Cardiac septum (tissue), 1 donor: ENCODE measurements at regions not wholly inside any gene's neighbourhood (a gene's known extent, or its start where the extent isn't known, plus 50 kb on each side); places are given as distances from the start of the nearest gene placed in this dataset.

ENCODE experiments used
- DNase-seq: peaks from one replicate; pipeline ENCODE4 v3.0.0-alpha.2; 2020; ENCODE audit warnings: low spot score
- intact Hi-C: fragments of 100-400 bp; cut with DNase I; formaldehyde crosslinking; loops from one replicate; pipeline ENCODE4 v1.14.0; 2022
- donor health status: DM: no; HTN: no; CAD: no.

- DNase-seq = no peak
- intact Hi-C loops = no loop called here
These were observed 246.2 kb downstream of the CYP26B1 start for GRCh38 chr2:71901466-71901865.

GRCh38 chr2:71898851-71899681 is 248.6 kb downstream of the CYP26B1 start:
- intact Hi-C loops = no loop called here
- no peak for DNase-seq

DNA sequence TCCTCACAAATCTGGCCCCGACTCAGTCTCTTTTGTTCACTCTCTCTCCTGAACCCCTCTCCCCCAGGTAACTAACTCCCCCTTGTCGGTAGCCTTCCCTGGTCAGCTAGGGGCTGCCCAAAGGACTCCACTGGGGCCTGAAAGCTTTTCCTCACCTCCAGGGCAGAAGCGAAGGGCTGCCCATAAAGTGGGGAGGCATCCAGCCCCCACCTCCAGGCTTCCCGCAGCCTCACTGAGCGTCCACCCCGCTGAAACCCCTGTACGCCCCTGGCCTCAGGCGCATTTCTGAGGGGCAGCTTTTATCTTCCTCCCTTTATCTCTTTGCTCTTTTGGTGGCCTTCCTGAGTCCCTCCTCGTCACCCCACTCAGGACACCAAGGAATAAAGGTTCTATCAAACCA is 249.3 kb downstream of the CYP26B1 start:
- intact Hi-C loops = no loop called here
- no peak for DNase-seq

GRCh38 chr2:71897836-71898235 is 249.8 kb downstream of the CYP26B1 start:
- no peak for DNase-seq
- intact Hi-C loops = no loop called here

- intact Hi-C loops = no loop called here
- DNase-seq = peak; percentile 87
These were observed 250.6 kb downstream of the CYP26B1 start for GRCh38 chr2:71897137-71897480.

DNA sequence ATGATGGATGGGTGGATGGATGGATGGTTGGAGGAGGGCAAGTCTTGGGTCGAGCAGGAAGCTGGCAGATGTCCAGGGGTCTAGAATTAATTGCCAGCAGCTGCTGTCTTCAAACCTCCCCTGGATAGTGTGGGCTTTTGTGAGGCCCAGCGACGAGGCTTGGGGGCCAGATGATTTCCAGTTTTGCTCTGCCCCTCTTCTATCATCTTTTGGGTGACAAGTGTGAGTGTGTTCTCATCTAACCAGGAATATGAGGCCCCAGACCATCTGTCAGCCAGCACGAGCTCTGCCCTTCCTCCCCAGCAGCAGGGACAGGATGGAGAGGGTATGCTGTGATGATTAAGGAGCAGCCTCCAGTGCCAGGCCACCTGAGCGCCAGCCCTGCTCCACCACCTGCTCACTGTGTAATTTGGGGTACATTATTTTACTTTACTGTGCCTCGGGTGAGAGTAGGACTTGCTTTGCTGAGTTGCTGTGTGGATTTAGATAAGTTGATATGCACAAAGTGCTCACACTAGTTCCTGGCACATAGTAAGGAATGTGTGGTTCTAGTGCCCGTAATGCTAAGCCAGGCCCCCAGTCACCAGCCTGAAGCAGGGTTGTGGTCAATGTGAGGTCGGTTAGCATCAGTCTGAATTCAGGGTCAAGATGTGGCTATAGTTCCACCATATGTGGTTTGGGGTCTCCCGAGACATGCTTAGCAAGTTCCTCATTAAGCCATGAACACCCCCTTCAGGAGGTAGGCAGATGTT is 251.1 kb downstream of the CYP26B1 start:
- intact Hi-C loops = no loop called here
- no peak for DNase-seq

GRCh38 chr2:71895320-71896161 is 252.1 kb downstream of the CYP26B1 start:
- intact Hi-C loops = no loop called here
- no peak for DNase-seq

- intact Hi-C loops = no loop called here
- DNase-seq = peak; percentile 60
These were observed 253.4 kb downstream of the CYP26B1 start for GRCh38 chr2:71894261-71894660.

- no peak for DNase-seq
- intact Hi-C loops = no loop called here
These were observed 254.0 kb downstream of the CYP26B1 start for GRCh38 chr2:71893646-71894045.

DNA sequence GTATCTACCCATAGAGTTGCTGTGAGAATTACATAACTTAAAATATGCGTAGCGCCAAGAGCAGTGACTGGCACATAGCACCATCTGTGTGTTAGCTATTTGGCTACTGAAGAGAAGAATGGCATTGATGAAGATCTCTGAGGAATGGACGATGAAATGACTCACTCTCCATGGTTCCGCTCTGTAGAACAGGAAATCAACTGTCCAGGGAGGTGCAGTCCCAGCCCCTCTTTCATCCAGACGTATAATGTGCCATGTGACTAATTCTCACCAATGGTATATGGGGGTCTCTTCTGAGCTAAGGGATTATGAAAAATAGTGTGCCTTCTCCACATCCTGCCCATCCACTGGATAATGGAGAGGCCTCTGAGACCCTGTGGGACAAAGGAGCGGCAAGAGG is 254.8 kb downstream of the CYP26B1 start:
- peak; percentile 54 for DNase-seq
- intact Hi-C loops = no loop called here

GRCh38 chr2:71892423-71892730 is 255.3 kb downstream of the CYP26B1 start:
- intact Hi-C loops = no loop called here
- peak; percentile 29 for DNase-seq

- intact Hi-C loops = no loop called here
- no peak for DNase-seq
These were observed 255.8 kb downstream of the CYP26B1 start for GRCh38 chr2:71891719-71892422.

DNA sequence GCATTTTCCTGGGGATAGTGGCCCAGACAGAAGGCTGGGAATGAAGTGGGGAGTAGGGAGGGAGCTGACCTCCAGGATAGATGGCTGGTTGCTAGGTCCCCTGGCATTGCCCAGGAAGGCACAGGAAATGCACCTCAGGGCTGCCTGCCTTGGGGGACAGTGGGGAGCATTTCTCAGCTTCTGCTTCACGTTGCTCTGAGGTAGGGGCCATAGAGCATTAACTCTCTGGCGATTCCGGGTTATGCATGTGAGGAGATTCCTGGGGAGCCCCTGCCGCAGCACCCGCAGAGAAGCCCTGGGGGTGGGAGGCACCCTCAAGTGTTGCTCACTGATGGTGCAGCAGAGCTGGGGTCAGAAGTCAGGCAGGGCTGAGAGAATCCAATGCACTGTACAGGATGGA is 256.5 kb downstream of the CYP26B1 start:
- intact Hi-C loops = no loop called here

GRCh38 chr2:71889759-71890684 is 257.6 kb downstream of the CYP26B1 start:
- intact Hi-C loops = no loop called here
- DNase-seq = peak; percentile 36

More for the DNA sequence above, 256.5 kb downstream of the CYP26B1 start:
- peak; percentile 65 for DNase-seq

DNA sequence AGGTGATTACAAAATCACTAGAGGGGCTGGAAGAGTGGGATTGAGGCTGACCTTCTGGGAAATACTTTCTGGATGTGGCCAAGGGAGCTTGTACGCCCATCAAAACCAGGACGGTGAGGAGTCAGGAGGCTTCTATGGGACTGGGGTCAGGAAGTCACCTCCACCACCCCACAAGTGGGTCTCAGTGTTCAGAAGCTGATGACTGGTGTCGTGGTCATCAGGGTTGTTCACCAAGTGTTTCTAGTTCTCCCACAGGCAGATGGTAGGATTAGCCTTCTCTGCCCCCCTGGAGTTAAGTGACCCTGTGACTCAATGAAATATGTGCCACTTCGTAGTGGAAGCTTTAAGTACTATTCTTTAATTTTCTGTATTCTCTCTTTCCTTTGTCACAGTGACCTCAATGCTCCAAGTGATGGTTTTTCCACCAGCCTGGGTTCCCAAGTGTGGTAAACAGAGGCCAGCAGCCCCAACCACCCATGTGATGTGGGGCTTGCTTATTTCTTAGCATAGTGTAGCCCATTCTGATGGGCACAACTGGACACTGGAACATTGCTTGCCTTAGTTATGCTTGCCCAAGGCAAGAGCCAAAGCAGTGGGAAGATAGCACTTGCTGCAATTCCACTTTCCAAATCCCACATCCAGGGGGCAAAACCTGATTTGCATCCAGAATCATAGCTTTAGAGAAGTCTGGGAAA is 258.8 kb downstream of the CYP26B1 start:
- intact Hi-C loops = no loop called here
- no peak for DNase-seq

DNA sequence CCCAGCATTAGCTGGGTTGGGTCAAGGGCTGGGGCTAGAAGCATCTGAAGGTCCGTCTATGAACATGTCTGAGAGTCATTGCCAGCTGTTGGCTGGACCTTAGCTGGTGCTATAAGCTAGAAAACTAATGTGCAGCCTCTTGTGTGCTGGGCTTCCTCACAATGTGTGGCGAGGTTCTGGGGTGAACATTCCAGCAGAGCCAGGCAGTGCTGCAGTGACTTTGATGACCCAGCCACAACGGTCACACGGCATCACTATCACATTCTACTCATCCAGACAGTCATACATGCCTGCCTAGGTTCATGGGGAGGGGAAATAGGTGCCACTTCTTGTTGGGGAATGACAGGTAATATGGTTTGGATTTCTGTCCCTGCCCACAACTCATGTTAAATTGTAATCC is 260.5 kb downstream of the CYP26B1 start:
- DNase-seq = no peak
- intact Hi-C loops = no loop called here

GRCh38 chr2:71886241-71886640 is 261.4 kb downstream of the CYP26B1 start:
- intact Hi-C loops = no loop called here
- DNase-seq = no peak
